Medulla oblongata (tissue), 1 donor: ENCODE measurements at regions not wholly inside any gene's neighbourhood (a gene's known extent, or its start where the extent isn't known, plus 50 kb on each side); places are given as distances from the start of the nearest gene placed in this dataset.

Experiments used
- DNase-seq: peaks from one replicate; pipeline ENCODE4 v3.0.0-alpha.2; 2015; ENCODE audit errors: extremely low spot score

GRCh38 chr6:150712505-150713252, 113.0 kb downstream of the PLEKHG1 start:
- DNase-seq = peak; percentile 30

DNA sequence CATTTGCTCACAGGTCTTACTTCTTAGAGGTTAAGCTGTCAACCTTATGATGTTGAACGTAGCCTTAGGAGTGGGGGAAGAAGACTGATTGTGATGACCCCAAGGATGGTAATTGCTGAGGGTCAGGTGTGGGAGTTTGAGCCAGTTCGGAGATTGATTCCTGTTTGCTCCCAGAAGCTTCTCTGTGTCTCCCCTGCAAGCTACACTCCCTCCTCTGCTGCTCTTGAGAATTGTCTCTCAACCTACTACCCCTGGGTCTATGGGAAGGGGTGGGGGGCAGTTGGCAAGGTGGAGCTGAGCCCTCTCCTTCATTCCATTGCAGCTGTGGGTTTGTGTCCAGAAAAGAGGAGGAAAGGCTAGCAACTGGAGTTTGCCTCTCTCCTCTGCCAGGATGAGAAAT, 113.8 kb downstream of the PLEKHG1 start:
- no peak for DNase-seq

DNA sequence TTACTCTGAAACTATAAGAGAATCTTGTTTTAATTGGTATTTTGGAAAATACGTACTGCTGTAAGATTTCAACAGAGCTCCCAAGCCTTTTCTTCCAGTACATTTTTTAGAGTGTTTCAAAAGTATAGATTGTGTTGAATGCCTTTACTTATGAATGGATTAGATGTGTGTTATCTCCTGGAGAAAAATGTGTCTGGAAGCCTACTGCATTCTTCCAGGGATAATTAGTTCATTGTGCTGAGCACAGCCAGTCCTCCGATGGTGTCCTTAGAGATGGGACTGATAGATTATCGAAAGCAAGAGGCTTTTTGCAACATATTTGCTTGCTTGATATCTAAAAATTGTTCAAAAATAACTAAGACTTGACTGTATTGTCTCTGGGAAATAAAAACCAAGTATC, 114.2 kb downstream of the PLEKHG1 start:
- DNase-seq = no peak

- DNase-seq = no peak
These were observed 115.4 kb downstream of the PLEKHG1 start for GRCh38 chr6:150715133-150715532.

DNA sequence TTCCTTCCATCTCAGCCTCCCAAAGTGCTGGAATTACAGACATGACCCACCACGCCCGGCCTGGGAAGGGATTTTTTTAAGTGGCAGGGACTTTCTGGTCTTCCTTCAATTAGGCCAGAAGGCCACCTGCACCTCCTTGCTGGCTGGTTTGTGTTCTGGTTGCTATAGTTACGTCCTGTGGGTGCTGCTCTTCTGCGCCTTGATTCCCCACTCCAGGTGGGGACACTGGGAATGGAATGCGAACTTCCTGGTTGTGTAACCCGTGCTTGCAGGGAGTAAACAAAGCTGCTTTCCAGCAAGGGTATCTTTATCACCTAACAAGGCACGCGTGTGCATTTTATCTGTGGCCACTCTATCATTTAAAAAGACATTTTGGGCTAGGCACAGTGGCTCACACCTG, 117.7 kb downstream of the PLEKHG1 start:
- no peak for DNase-seq

- no peak for DNase-seq
These were observed 119.5 kb downstream of the PLEKHG1 start for GRCh38 chr6:150719099-150719766.

DNA sequence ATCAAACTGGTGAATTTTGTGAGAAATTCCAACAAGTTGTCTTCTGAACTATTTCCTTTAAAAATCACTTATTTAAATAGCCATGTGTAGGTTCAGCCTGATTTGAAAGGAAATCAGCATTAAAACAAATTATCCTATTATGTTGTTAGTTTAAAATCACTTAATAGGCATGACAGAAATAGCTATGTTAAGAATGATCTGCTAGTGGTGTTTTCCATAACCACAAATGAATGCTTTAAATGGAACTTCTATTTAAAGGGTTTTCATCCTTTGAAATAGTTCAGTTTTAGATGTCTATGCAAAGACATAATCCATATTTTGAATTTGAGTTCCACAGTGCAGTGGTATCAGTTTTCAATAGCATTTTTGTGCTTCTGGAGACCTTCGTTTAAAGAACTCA, 120.1 kb downstream of the PLEKHG1 start:
- DNase-seq = no peak

DNA sequence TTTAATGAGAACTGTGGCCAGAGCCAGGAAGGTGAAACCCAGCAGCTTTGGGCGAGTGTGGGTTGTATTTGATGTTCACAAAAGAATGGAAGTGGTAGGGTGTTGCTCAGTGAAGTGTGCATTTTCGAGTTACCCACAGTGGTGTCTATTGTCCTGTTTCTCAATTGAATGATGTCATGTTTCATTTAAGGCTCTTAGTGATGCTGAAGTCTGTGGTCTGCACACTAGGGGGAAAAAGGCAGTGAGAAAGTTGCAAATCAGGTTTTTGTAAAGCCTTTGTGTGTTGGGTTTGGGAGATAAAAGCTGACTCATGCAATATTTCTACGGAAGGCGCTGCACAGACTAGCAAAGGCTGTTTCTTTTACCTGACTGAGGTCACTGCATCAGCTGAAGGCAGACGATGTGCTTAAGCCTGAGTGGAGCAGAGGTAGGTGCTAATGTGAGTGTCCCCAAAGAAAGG, 121.1 kb downstream of the PLEKHG1 start:
- peak; percentile 62 for DNase-seq

GRCh38 chr6:150721418-150722266, 122.0 kb downstream of the PLEKHG1 start:
- DNase-seq = no peak

DNA sequence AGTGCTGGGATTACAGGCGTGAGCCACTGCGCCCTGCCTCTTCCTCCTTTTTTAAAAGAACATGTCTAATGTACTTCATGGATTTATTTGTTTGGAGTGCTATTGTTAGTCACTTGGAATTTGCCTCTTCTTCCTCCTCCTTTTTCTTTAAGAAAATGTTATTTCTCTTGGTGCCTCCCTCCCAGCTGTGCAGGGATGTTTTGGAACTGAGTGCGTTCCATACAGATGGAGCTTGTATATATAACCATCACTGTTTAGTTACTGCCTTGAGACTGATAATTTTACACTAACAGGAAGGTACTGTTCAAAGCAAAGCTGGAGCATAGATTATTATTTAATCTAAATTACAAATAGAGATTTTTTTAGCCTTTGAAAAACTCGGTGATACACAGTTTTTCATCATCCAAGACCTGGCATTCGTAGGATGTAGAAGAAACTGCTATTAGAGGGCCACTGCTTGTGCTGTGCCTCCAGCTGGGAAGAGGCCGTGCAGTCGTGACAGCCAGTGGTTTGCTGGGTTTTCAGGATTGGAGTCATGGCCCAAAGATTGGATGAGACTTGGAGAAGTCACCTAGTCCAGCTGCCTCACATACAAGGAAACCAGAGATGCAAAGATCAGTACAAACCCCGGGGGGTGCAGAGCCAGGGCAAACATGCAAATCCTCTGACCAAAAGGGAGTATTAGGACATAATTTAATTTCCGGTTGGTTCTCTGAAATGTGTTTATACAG, 123.1 kb downstream of the PLEKHG1 start:
- DNase-seq = no peak

GRCh38 chr6:150723345-150723658, 123.6 kb downstream of the PLEKHG1 start:
- DNase-seq = no peak

- no peak for DNase-seq
These were observed 124.2 kb downstream of the PLEKHG1 start for GRCh38 chr6:150723857-150724256.

GRCh38 chr6:150725795-150726194, 126.1 kb downstream of the PLEKHG1 start:
- DNase-seq = no peak

GRCh38 chr6:150729188-150729748, 129.6 kb downstream of the PLEKHG1 start:
- DNase-seq = no peak

DNA sequence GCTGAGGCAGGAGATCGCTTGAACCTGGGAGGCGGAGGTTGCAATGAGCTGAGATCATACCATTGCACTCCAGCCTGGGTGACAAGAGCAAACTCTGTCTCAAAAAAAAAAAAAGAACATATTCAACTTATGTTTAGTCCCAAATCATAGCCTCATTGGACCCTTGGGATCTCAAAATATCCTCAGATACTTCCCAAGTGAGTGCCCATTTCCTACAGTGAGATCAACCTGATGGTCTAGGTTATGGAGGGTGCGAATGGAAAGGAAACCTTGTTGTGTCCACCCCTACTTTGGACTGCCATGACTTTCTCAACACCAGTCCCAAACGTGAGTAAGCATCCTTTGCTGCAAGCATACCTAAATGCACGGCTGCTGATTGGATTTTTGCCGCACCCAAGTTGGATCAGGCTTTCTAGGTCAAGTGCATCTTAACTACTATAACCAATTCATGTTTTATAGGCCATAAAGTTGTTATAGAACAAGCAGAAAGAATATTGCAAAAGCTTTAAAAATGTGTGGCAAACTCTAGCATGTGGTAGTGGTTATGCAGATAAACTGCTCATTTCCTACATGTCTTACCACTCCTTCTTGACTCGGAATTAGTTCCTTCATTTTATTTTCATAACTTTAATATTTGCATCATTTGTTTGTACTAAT, 131.2 kb downstream of the PLEKHG1 start:
- no peak for DNase-seq

DNA sequence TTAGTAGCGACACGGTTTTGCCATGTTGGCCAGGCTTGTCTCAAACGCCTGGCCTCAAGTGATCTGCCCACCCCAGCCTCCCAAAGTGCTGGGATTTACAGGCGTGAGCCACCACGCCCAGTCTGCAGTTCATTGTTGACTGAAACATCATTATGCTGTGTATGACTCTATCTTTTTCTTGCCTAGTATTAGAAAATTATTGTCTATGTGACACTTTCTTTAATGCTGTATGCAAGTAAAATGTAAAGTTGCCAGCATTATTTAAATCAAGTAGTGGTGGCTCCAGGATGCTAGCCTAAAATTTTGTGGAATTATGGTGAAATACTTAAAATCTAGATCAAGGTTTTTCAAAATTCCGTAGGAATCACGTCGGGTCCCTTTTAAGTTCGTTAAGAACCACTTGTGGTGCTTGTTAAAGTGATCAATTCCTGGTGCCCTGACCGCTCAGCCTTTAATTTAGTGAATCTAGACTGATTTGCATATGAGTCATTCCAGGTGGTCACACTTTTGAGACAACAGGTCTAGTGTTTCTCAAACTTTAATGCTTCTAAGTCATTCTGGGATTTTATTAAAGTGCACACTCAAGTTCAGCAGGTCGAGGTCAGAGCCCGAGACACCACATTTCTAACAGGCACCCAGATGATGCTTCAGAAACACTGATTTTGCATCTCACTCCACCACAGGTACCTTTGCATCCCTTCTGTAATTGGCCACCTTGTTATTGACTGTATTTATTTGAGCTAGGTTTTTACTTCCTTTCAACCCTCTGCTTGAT, 132.6 kb upstream of the MTHFD1L start:
- no peak for DNase-seq

DNA sequence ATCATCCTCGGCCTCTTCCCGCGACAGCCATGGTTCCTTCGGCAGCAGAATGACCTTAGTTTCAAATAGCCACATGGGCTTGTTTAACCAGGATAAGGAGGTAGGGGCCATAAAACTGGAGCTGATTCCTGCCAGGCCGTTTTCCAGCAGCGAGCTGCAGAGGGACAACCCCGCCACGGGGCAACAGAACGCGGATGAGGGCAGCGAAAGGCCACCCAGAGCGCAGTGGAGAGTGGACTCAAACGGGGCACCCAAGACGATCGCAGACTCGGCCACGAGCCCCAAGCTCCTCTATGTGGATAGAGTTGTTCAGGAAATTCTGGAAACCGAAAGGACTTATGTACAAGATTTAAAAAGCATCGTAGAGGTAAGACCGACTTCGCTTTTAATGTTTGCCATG, 131.8 kb upstream of the MTHFD1L start:
- DNase-seq = no peak

DNA sequence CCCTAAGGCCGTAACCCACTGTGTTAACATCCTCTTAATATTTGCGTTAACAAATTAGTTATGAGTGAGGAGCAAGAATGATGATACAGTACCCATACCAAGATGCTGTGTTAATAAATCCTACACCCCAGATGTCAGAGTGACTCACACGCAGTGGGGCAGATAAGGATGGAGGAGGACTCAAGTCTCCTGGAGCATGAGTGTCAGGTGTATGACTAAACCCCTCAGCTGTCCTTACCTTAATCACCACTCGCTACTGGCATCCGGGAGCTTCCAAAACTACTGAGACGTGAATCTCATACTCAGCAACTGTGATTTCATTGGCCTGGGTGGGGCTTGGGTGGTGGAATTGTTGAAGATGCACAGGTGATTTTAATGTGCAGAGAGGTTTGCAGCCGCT, 131.3 kb upstream of the MTHFD1L start:
- no peak for DNase-seq

GRCh38 chr6:150735341-150735851, 130.1 kb upstream of the MTHFD1L start:
- DNase-seq = no peak

DNA sequence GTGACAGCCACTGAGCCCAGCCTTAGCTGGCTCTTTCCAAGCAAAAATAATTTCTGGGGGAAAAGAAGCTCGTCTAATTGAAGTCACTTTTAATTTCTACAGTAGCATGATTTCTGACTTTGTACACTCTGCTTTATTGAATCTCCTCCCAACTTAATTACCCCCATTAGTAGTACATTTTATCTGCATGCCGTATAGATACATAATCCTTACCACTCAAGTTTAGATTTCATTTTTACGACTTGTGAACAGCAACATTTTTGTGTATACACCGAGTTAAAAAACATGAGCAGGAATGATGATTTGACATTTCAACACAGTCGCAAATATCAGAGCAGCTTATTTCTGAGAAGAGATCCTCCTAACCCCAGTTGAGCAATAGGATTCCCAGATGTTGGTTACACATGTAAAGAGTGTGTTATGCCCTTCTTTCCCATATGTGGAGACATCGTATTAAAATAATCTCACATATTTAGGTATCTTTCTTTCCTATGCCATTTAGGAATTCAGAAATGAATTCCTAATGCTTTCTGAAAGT, 127.3 kb upstream of the MTHFD1L start:
- no peak for DNase-seq
